PC-9 (cell line): ENCODE measurements at regions not wholly inside any gene's neighbourhood (a gene's known extent, or its start where the extent isn't known, plus 50 kb on each side); places are given as distances from the start of the nearest gene placed in this dataset. TPM values are rescaled to one million over a fixed set of nuclear protein-coding genes. Genes with fewer than 3 reads are reported as not detected.

Experiments used
- BruUV-seq: library from RNA; stranded (reverse); fragments of 400-500 nt; replicated peaks from 2 replicates; lab custom pipeline; 2021; lab: Mats Ljungman, UMichigan
- CTCF ChIA-PET: fragments of 300-600 bp; sonication (Branson Sonifier 250); formaldehyde crosslinking; loops from one replicate; lab custom pipeline; 2022; ENCODE audit warnings: antibody characterized with exemption; lab: Charles Lee
- POLR2A ChIA-PET: fragments of 300-600 bp; sonication (Branson Sonifier 250); formaldehyde crosslinking; loops from one replicate; lab custom pipeline; 2022; ENCODE audit warnings: antibody characterized with exemption; ENCODE audit not compliant: unreplicated experiment; lab: Charles Lee
- DNase-seq, 2 experiments: peaks; one replicate each; pipeline versions ENCODE4 v3.0.0 to v3.0.0-alpha.2; 2015 to 2022; ENCODE audit warnings: mixed read lengths in 1 of 2
- H2AFZ ChIP-seq: fragments of 200-600 bp; sonication (generic); 2 replicates; pipeline ENCODE4 v1.8.1; 2017; ENCODE audit warnings: antibody characterized with exemption
- H3F3A ChIP-seq: fragments of 200-600 bp; sonication (generic); 2 replicates; pipeline ENCODE4 v1.8.1; 2017; ENCODE audit warnings: antibody characterized with exemption, mild to moderate bottlenecking, low read depth; ENCODE audit not compliant: insufficient read depth
- H3K27ac ChIP-seq: fragments of 200-600 bp; sonication (generic); 2 replicates; pipeline ENCODE4 v1.6.1; 2016; ENCODE audit warnings: mixed run types
- H3K27me3 ChIP-seq: fragments of 200-600 bp; sonication (generic); 2 replicates; pipeline ENCODE4 v1.6.1; 2016; ENCODE audit warnings: low read depth, mixed run types; ENCODE audit not compliant: insufficient read depth
- H3K36me3 ChIP-seq: fragments of 200-600 bp; sonication (generic); 2 replicates; pipeline ENCODE4 v1.6.1; 2016; ENCODE audit warnings: low read depth, mixed run types
- H3K4me1 ChIP-seq: fragments of 200-600 bp; sonication (generic); replicated peaks from 2 replicates; pipeline ENCODE4 v1.6.1; 2016; ENCODE audit warnings: mixed run types; ENCODE audit not compliant: insufficient read depth
- H3K4me2 ChIP-seq: fragments of 200-600 bp; sonication (generic); 2 replicates; pipeline ENCODE4 v1.6.1; 2017; ENCODE audit warnings: mixed run types
- H3K4me3 ChIP-seq: fragments of 200-600 bp; sonication (generic); 2 replicates; pipeline ENCODE4 v1.6.1; 2016; ENCODE audit warnings: mixed run types
- H3K79me2 ChIP-seq: fragments of 200-600 bp; sonication (generic); 2 replicates; pipeline ENCODE4 v1.6.1; 2017; ENCODE audit warnings: low read depth, mixed run types
- H3K9me2 ChIP-seq: fragments of 200-600 bp; sonication (generic); 2 replicates; pipeline ENCODE4 v1.8.1; 2017; ENCODE audit warnings: mild to moderate bottlenecking; ENCODE audit not compliant: insufficient read depth
- H3K9me3 ChIP-seq: fragments of 200-600 bp; sonication (generic); 2 replicates; pipeline ENCODE4 v1.8.1; 2016; ENCODE audit warnings: low read depth; ENCODE audit not compliant: insufficient read depth
- H4K20me1 ChIP-seq: fragments of 200-600 bp; sonication (generic); 2 replicates; pipeline ENCODE4 v1.8.1; 2017; ENCODE audit not compliant: insufficient read depth
- EZH2 ChIP-seq: fragments of 200-600 bp; sonication (generic); IDR thresholded peaks from 2 replicates; pipeline ENCODE4 v1.8.0; 2017; ENCODE audit warnings: antibody characterized with exemption, low read depth
- intact Hi-C: fragments of 100-400 bp; cut with micrococcal nuclease; formaldehyde crosslinking; loops from one replicate; pipeline ENCODE4 v1.10.0; 2022; ENCODE audit not compliant: unreplicated experiment
- microRNA-seq: library from miRNA; unstranded; fragments of <30 nt; microRNA quantifications from one replicate; pipeline ENCODE4 v1.2.0, GENCODE V29; 2021; ENCODE audit warnings: borderline number of aligned reads, borderline replicate concordance
- TF ChIP-seq, protein P1 (sequence below): fragments of 200-600 bp; sonication (generic); conservative IDR thresholded peaks from 2 replicates; pipeline ENCODE4 v1.6.1; 2017; ENCODE audit warnings: mixed run types, antibody characterized with exemption, mild to moderate bottlenecking, moderate library complexity

DNA sequence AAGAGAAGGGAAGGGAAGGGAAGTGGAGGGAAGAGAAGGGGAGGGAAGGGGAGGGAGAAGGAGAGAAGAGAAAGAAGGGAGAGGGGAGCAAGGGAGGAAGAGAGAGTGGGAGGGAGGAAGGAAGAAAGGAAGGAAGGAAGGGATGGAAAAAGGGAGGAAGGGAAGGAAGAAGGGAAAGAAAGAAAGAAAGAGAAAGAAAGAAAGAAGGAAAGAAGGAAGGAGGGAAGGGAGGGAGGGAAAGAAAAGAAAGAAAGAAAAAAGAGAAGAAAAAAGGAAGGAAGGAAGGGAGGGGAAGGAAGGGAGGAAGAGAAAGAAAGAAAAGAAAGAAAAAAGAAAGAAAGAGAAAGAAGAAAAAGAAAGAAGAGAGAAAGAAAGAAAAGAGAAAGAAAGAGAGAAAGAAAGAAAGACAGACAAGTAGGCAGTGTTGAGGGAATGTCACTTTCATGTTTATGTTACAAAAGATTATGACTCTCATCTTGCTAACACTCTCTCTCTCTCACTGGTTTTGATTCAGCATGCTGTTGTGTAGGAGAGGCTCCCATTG lies 58.0 kb upstream of the ZNF804A start:
- ChIA-PET POLR2A (no interaction called here), CTCF (no interaction called here)
- H3K27me3 ChIP-seq: no peaks in the 10 kb centered on the region
- H3K4me3 ChIP-seq: no peak overlapping the region
- no peaks in the 10 kb centered on the region for H3K4me1 ChIP-seq
- H3K9me3 ChIP-seq: no peaks in the 10 kb centered on the region
- no peak for DNase-seq
- H3K4me2 ChIP-seq: no peak overlapping the region
- no peak overlapping the region for H2AFZ ChIP-seq
- TF ChIP-seq EZH2: no peak
- TF ChIP-seq, protein P1, sequence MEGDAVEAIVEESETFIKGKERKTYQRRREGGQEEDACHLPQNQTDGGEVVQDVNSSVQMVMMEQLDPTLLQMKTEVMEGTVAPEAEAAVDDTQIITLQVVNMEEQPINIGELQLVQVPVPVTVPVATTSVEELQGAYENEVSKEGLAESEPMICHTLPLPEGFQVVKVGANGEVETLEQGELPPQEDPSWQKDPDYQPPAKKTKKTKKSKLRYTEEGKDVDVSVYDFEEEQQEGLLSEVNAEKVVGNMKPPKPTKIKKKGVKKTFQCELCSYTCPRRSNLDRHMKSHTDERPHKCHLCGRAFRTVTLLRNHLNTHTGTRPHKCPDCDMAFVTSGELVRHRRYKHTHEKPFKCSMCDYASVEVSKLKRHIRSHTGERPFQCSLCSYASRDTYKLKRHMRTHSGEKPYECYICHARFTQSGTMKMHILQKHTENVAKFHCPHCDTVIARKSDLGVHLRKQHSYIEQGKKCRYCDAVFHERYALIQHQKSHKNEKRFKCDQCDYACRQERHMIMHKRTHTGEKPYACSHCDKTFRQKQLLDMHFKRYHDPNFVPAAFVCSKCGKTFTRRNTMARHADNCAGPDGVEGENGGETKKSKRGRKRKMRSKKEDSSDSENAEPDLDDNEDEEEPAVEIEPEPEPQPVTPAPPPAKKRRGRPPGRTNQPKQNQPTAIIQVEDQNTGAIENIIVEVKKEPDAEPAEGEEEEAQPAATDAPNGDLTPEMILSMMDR: no peak
- no peaks in the 10 kb centered on the region for H3K36me3 ChIP-seq
- H3K27ac ChIP-seq: no peak overlapping the region
- BruUV-seq: no TSS peak
- no peaks in the 10 kb centered on the region for H3F3A ChIP-seq
- no peaks in the 10 kb centered on the region for H3K79me2 ChIP-seq
- H4K20me1 ChIP-seq: no peaks in the 10 kb centered on the region
- intact Hi-C loops: no loop called here
- H3K9me2 ChIP-seq: no peaks in the 10 kb centered on the region

DNA sequence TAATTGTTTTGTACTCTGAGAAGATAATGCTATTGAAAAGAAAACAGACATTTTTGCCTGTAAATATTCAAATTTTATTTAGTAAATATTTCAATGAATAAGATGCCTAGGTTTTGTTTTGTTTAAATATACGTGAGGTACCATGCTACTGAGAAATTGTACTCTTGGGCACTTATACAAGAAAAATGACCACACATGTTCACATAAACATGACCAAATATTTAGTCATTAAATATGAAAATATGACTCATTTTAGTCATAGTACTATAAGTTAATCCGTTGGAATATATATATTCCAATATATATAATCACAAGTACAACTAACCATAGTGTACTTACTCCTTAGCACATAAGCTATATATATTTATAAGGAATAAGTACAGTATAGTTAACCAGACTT lies 56.7 kb upstream of the ZNF804A start:
- TF ChIP-seq EZH2: no peak
- TF ChIP-seq, protein P1: no peak
- Histone ChIP-seq H3K9me3 (no peaks in the 10 kb centered on the region), H2AFZ (no peak overlapping the region), H3K27ac (no peak overlapping the region), H3K36me3 (no peaks in the 10 kb centered on the region), H4K20me1 (no peaks in the 10 kb centered on the region), H3F3A (no peaks in the 10 kb centered on the region), H3K4me2 (no peak overlapping the region), H3K9me2 (no peaks in the 10 kb centered on the region), H3K27me3 (no peaks in the 10 kb centered on the region), H3K79me2 (no peaks in the 10 kb centered on the region), H3K4me1 (no peaks in the 10 kb centered on the region), H3K4me3 (no peak overlapping the region)
- no TSS peak for BruUV-seq
- no peak for DNase-seq
- CTCF ChIA-PET: no interaction called here
- POLR2A ChIA-PET: no interaction called here
- intact Hi-C loops: no loop called here

- Histone ChIP-seq H3K4me1 (no peaks in the 10 kb centered on the region), H3K4me3 (no peak overlapping the region), H3K27me3 (no peaks in the 10 kb centered on the region), H3K9me3 (no peaks in the 10 kb centered on the region), H3F3A (no peaks in the 10 kb centered on the region), H3K36me3 (no peaks in the 10 kb centered on the region), H2AFZ (no peak overlapping the region), H3K4me2 (no peak overlapping the region), H3K27ac (no peak overlapping the region), H3K79me2 (no peaks in the 10 kb centered on the region), H4K20me1 (no peaks in the 10 kb centered on the region), H3K9me2 (no peaks in the 10 kb centered on the region)
- TF ChIP-seq EZH2: no peak
- TF ChIP-seq, protein P1: no peak
- BruUV-seq: no TSS peak
- ChIA-PET POLR2A (no interaction called here), CTCF (no interaction called here)
- no peak for DNase-seq
- intact Hi-C loops: no loop called here
Measured at GRCh38 chr2:184543832-184544231, 54.5 kb upstream of the ZNF804A start.

Small RNA genes in the stretch of these regions (microRNA-seq; reads per million reads assigned to microRNA genes)
- gene MIR548AE1: not detected
